AG08395 (cell line): ENCODE measurements at regions not wholly inside any gene's neighbourhood (a gene's known extent, or its start where the extent isn't known, plus 50 kb on each side); places are given as distances from the start of the nearest gene placed in this dataset.
A peak's percentile ranks its signal among the peaks of the same experiment; 100 is the strongest.

Experiments used
- DNase-seq: peaks from one replicate; pipeline ENCODE4 v3.0.0; 2012; ENCODE audit warnings: mixed read lengths, low spot score

DNA sequence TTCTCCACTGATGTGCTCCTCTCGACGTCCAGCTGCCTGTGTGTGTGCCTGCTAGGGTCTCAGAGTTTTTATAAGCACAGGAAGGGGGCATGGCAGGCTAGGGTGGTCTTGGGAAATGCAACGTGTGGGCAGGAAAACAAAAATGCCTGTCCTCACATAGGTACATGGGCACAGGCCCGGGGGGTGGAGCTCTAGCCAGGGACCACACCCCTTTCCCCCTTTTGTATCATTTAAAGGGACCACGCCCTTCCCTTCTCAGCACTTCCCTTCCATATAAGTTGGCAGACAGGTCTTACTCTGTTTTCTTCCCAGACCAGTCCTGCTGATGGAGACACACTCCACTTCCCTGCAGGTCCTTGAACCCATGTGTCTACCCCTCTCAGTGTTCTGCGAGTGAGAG is 645.0 kb downstream of the CBLN2 start:
- no peak for DNase-seq

GRCh38 chr18:71887509-71887908 is 656.6 kb downstream of the CBLN2 start:
- no peak for DNase-seq

DNA sequence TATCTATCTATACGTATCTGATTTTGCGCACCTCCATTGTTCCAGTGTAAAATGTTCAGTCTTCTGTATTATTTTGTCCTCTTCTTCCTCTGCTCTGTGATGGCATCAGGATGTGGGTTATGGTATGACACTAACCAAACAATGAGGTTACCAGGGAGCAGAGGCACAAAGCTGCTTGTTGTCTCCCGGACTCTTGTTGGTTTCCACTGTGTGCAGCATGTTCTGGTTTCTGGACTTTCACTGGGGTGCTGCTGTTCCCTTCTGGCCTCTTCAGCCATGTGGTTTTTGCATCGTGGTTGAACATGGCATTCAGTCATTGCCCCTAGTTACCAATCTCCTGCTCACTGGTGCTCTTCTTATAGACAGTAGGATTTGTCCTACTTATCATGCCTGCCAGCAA is 665.9 kb downstream of the CBLN2 start:
- DNase-seq, result no peak

DNA sequence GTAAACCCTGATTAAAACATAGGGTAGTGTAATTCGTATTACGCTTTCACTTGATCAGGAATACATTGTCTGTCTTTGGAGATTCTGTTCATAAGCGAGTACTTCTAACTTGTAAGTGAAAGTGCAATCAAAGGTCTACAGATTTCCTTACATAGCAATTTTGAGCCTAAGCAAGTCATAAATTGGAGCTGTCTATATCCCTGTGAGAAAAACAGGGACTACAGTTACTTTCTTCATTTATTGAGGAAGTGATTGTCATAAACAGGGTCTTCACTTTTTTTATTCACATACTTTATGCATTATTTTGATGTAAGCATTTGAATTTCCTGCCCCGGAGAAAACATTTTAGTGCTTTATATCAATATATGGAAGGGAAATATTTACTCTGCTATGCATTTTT is 670.4 kb downstream of the CBLN2 start:
- no peak for DNase-seq

DNA sequence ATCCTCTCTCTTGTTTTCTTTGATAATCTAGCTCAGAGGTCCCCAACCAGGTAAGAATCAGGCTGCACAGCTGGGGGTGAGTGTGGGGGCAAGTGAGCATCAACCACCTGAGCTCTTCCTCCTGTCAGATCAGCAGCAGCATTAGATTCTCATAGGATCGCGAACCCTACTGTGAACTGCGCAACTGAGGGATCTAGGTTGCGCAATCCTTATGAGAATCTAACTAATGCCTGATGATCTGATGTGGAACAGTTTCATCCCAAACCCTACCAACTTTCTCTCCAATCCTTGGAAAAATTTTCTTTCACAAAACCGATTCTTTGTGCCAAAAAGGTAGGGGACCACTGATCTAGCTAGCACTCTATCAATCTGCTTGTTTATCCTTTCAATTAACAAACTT is 678.3 kb downstream of the CBLN2 start:
- no peak for DNase-seq

DNA sequence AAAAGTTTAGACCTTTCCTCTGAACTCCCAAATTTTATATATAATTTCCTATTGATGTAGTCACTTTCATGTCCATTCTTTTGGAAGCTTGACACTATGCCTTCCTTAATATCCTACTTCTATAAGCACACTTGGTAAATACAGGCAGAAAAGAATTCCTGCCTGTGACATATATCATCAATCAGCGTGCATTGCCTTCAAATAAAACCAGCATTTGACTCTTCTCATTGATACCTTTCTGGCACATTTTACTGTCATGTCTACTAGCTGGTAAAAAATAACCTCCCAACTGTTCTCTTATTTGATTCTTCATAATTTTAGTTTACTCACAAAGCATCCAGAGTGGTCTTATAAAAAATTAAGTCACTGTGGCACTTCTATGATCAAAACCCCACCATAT is 693.5 kb downstream of the CBLN2 start:
- no peak for DNase-seq

DNA sequence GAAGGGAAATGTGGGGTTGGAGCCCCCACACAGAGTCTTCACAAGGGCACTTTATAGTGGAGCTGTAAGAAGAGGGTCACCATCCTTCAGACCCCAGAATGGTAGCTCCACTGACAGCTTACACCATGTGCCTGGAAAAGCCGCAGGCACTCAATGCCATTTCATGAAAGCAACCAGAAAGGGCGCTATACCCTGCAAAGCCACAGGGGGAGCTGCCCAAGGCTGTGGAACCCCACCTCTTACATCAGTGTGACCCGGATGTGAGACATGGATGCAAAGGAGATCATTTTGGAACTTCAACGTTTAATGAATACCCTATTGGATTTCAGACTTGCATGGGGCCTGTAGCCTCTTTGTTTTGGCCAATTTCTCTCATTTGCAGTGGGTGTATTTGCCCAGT is 694.7 kb downstream of the CBLN2 start:
- DNase-seq, result no peak

GRCh38 chr18:71846716-71847115 is 697.4 kb downstream of the CBLN2 start:
- DNase-seq, result no peak

DNA sequence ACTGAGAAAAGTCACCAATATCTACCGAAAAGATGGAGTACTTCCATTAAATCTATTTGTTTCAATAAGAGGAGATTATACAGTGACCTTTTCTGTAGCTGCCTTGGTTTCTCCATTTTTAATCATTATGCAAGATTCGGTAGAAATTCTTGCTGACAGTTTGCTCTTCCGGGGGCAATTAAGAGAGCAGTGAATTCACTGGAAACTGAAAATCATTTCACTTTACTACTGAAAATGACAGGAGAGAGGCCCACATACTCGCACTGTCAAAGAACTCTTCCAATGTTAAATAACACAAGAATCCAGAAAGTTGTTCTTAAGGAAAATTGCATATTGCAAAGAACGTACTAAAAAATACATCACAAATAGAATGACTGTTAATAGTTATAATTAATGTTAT is 699.3 kb downstream of the CBLN2 start:
- no peak for DNase-seq

DNA sequence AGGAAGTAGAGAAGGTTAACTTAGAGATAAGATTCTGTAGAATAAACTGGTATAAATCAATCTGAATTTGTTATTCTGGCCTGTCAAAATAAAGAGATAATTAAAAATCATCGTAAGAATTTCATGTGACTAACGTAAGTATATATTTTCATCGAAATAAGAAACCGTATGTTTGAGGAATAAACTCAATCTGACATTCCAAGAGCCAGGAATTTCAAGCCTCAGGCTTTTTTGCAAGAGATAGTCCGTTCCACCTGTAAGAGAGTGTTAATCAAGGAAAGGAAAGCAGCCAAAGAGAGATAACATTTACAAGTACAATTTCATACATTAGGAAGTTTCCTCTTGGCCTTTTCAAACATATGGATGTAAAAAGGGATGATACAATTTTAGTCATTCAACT is 701.5 kb downstream of the CBLN2 start:
- no peak for DNase-seq

DNA sequence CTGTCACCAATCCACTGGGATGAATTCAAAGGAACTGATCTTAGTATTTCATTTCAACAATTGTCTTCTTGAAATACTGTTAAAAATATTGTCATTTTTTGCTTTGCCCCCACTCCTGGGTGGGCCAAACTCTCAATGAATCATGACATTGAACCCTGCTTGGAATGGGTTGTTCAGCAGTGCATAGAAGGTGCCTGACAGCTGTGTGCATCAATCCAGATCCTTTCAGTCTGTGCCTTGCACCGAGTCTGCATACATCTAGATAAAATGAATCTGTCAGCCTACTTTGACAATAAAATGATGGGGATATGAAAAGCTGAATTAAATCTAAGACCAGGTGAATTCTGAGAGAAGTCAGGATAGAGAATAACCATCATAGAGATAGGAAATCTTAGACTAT is 706.6 kb downstream of the CBLN2 start:
- no peak for DNase-seq

- DNase-seq, result no peak
Measured at GRCh38 chr18:71832946-71833617, 711.1 kb downstream of the CBLN2 start.

GRCh38 chr18:71831039-71831438 is 713.1 kb downstream of the CBLN2 start:
- no peak for DNase-seq

GRCh38 chr18:71827301-71827700 is 716.8 kb downstream of the CBLN2 start:
- no peak for DNase-seq

DNA sequence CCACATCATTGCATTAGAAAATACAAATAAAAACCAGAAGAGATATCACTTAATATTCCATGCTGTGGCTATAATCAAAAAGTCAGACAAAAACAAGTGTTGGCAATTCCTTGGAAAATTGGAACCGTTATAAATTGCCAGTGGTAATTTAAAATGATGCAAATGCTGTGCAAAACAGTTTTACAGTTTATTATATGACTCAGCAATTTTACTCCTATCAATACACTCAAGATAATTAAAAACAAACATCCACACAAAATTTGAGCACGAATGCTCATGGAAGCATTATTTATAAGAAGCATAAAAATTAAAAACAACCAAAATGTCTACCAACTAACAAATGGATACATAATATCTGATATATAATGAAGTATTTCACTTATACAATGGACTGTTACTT is 728.8 kb downstream of the CBLN2 start:
- no peak for DNase-seq

DNA sequence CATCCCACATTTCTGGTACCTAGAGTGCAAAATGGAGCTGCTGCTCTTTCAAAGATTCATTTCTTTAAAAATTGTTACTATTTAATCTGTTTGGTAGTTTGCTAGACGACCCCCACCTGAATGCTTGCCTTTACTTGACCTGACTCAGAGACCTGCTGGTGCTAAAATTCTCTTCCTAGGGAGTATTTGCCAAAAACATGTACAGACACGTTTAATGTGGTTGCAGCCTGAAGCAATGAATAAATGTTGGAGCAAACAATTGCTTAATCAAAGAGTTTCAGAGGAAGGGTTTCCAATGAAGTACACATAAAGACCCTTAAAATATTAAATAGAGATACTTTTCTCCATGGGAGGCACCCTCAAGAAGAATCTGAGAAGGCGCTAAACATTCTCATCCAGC is 734.4 kb downstream of the CBLN2 start:
- no peak for DNase-seq

DNA sequence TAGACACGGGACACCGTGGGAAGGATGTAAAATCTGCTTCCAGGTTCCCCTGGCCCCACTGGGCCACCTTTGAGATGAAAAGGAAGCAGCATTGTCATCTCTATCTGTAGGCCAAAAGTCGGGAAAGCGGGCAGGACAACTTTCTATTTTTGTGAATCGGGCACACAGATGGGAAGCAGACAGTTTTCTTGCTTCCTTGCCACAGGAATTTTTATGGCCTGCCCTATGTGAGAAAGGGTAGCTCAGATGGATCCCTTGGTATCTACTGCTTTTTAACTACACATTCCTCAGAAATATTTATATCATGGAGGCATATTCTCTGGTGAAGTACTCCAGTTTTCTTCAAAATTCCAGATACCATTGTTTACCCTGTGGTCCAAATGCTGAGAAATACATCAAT is 735.5 kb downstream of the CBLN2 start:
- peak; percentile 1 for DNase-seq

- DNase-seq, result no peak
Measured at GRCh38 chr18:71807586-71807985, 736.6 kb downstream of the CBLN2 start.

- DNase-seq, result peak; percentile 5
Measured at GRCh38 chr18:71798986-71799673, 745.0 kb downstream of the CBLN2 start.

GRCh38 chr18:71797554-71797953 is 746.6 kb downstream of the CBLN2 start:
- no peak for DNase-seq

- no peak for DNase-seq
Measured at GRCh38 chr18:71784777-71785176, 759.4 kb downstream of the CBLN2 start.

- DNase-seq, result no peak
Measured at GRCh38 chr18:71760541-71760940, 783.6 kb downstream of the CBLN2 start.

DNA sequence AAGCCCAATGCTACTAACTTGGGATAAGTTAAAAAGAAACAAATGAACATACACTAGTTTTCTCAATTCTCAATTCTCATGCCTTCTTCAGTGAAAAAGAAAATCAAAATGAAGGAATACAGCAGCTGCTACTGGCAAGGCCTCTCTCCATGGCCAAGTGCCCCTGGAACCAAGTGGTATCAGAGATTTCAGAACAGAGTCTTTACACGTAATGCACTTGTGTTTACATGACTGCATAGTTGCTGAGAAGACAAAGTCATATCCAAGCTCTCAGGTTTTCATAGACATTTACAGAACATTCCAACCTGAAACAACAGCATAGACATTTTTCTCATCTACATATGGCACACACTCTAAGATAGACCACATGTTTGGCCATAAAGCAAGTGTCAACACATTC is 789.9 kb downstream of the CBLN2 start:
- no peak for DNase-seq

- DNase-seq, result no peak
Measured at GRCh38 chr18:71743634-71744033, 800.5 kb downstream of the CBLN2 start.
